Esophagus squamous epithelium (tissue), 5 donors: ENCODE measurements at regions not wholly inside any gene's neighbourhood (a gene's known extent, or its start where the extent isn't known, plus 50 kb on each side); places are given as distances from the start of the nearest gene placed in this dataset.

Source experiments
- DNase-seq: peaks from one replicate; lab custom pipeline; 2025; lab: John Stamatoyannopoulos, UW
- H3K27ac ChIP-seq, 4 donors: fragments of 200-600 bp; sonication (generic); one replicate each; pipeline ENCODE4 v1.5.1; 2016 to 2019; ENCODE audit warnings: mild to moderate bottlenecking in 1 of 4
- H3K27me3 ChIP-seq, 4 donors: fragments of 200-600 bp; sonication (generic); 1 replicate in 3 of 4; 2 replicates in 1 of 4; pipeline versions ENCODE4 v1.5.1 to v1.6.0; 2017 to 2021; ENCODE audit warnings: antibody characterized with exemption in 1 of 4
- H3K36me3 ChIP-seq, 3 donors: fragments of 200-600 bp; sonication (generic); one replicate each; pipeline ENCODE4 v1.5.1; 2016 to 2019
- H3K4me1 ChIP-seq, 3 donors: fragments of 200-600 bp; sonication (generic); one replicate each; pipeline ENCODE4 v1.5.1; 2017 to 2019
- H3K4me3 ChIP-seq, 4 donors: fragments of 200-600 bp; sonication (generic); 1 replicate in 3 of 4; 2 replicates in 1 of 4; pipeline ENCODE4 v1.5.1; 2016 to 2019; ENCODE audit warnings: mild to moderate bottlenecking in 2 of 4, moderate library complexity in 1 of 4
- H3K9me3 ChIP-seq, 3 donors: fragments of 200-600 bp; sonication (generic); one replicate each; pipeline ENCODE4 v1.5.1; 2016 to 2019
- CTCF ChIP-seq, 6 experiments: fragments of 450-650 bp in 4 of 6; fragments of 200-600 bp in 2 of 6; sonication (generic) in 2 of 6; IDR thresholded peaks; one replicate each; pipeline ENCODE4 v1.5.1; 2016 to 2019; ENCODE audit warnings: antibody characterized with exemption in 6 of 6, mild to moderate bottlenecking in 4 of 6, moderate library complexity in 4 of 6
- POLR2A ChIP-seq, 4 donors: fragments of 450-650 bp; IDR thresholded peaks; one replicate each; pipeline ENCODE4 v1.6.1; 2017; ENCODE audit warnings: antibody characterized with exemption in 4 of 4, mild to moderate bottlenecking in 4 of 4, moderate library complexity in 3 of 4
- WGBS, 2 donors: methylation state at CpG; one replicate each; pipeline ENCODE4 v1.1.5; 2018; 5-methylcytosine and 5-hydroxymethylcytosine counted together
- intact Hi-C: fragments of 100-400 bp; cut with DNase I; formaldehyde crosslinking; loops from one replicate; pipeline ENCODE4 v1.15.0; 2022
- donor health status: DM: yes; HTN: yes; CAD: no.

GRCh38 chr5:97624886-97625285 lies 441.8 kb upstream of the RIOK2 start:
- TF ChIP-seq POLR2A (IDR thresholded peaks at IDR 0.05), result no peak
- TF ChIP-seq CTCF (IDR thresholded peaks at IDR 0.05), result no peak
- no peak overlapping the region for H3K27ac ChIP-seq
- intact Hi-C loops, result no loop called here
- H3K9me3 ChIP-seq, result no peaks in the 10 kb centered on the region
- no peak overlapping the region for H3K4me3 ChIP-seq
- no peaks in the 10 kb centered on the region for H3K27me3 ChIP-seq
- H3K36me3 ChIP-seq, result no peaks in the 10 kb centered on the region
- DNase-seq, result no peak
- no peaks in the 10 kb centered on the region for H3K4me1 ChIP-seq

DNA sequence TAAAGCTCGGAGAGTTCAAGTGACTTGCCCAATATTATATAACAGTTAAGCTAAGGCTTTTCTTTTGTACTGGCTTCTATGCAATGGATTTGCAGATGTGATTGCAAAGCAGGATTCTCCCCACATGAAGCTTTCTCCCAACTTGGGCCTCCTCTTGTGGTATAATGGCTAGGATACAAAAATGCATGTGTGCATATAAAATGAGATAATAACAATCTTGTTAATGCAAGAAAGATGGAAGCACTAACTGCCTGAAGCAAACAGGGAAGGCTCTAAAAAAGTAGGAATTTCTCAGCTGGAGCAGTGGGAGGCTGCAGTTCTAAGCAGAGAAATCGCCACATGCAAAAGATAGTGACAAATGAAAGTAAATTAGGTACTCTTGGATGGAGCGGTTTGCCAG lies 444.2 kb upstream of the RIOK2 start:
- H3K36me3 ChIP-seq, result no peaks in the 10 kb centered on the region
- H3K4me3 ChIP-seq, result no peak overlapping the region
- intact Hi-C loops, result no loop called here
- H3K9me3 ChIP-seq, result no peaks in the 10 kb centered on the region
- whole genome bisulfite sequencing, 2 donors, result 72 to 86% methylated on average over 3 of the region's 3 CpGs
- no peaks in the 10 kb centered on the region for H3K4me1 ChIP-seq
- H3K27me3 ChIP-seq, result no peaks in the 10 kb centered on the region
- no peak overlapping the region for H3K27ac ChIP-seq
- no peak for TF ChIP-seq CTCF (IDR thresholded peaks at IDR 0.05)
- no peak for TF ChIP-seq POLR2A (IDR thresholded peaks at IDR 0.05)
- no peak for DNase-seq

DNA sequence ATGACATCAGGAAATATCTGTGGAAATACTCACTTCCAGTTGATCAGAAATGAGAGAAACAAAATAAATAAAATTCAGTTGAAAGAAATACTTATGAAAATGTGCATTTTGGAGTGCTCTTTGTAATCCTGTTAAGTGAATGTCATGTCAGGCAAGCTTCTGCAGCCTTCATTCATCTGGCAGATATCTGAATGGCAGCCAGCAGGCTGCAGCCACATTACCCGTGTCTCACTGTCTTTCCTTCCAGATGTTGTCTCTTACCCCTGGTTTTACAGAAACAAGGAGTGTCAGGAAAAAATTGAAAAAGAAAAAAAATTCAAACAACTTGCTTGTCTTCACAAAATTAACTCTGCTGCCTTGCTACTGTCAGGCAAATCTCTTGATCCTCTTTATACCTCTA lies 445.0 kb upstream of the RIOK2 start:
- H3K27ac ChIP-seq, result no peak overlapping the region
- no peaks in the 10 kb centered on the region for H3K4me1 ChIP-seq
- H3K9me3 ChIP-seq, result no peaks in the 10 kb centered on the region
- H3K36me3 ChIP-seq, result no peaks in the 10 kb centered on the region
- TF ChIP-seq CTCF (IDR thresholded peaks at IDR 0.05) (no peak), POLR2A (IDR thresholded peaks at IDR 0.05) (no peak)
- H3K4me3 ChIP-seq, result no peak overlapping the region
- intact Hi-C loops, result no loop called here
- WGBS, 2 donors, result 22 to 33% methylated on average over 1 of the region's 1 CpG
- DNase-seq, result no peak
- H3K27me3 ChIP-seq, result no peaks in the 10 kb centered on the region

- intact Hi-C loops, result no loop called here
- no peaks in the 10 kb centered on the region for H3K9me3 ChIP-seq
- H3K4me1 ChIP-seq, result no peaks in the 10 kb centered on the region
- no peak for DNase-seq
- no peaks in the 10 kb centered on the region for H3K36me3 ChIP-seq
- WGBS, 2 donors, result 60 to 89% methylated on average over 3 of the region's 3 CpGs
- H3K27ac ChIP-seq, result no peak overlapping the region
- H3K4me3 ChIP-seq, result no peak overlapping the region
- no peaks in the 10 kb centered on the region for H3K27me3 ChIP-seq
- TF ChIP-seq CTCF (IDR thresholded peaks at IDR 0.05), result no peak
- no peak for TF ChIP-seq POLR2A (IDR thresholded peaks at IDR 0.05)
Observed at GRCh38 chr5:97628807-97629206, 445.8 kb upstream of the RIOK2 start.

DNA sequence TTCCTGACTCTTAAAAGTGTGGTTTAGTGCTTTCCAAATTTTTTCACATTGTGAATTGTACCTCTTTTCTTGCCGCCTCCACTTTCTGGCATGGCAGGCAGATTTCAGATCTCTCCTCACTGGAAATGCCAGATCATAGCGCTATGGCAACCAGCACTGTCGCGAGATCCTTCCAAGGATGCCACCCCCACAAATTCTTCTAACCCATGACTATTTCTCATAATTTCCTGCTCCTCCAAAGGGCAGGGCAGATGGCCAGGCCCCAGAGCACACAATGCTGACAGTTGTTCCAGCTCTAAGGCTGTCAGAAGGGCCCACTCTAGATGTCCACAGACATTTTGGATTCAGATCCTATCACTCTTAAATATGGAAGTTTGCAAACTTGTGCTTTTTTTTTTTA lies 446.2 kb upstream of the RIOK2 start:
- H3K4me3 ChIP-seq, result no peak overlapping the region
- no peaks in the 10 kb centered on the region for H3K4me1 ChIP-seq
- TF ChIP-seq POLR2A (IDR thresholded peaks at IDR 0.05) (no peak), CTCF (IDR thresholded peaks at IDR 0.05) (no peak)
- 48 to 51% methylated on average over 4 of the region's 4 CpGs for WGBS, 2 donors
- intact Hi-C loops, result no loop called here
- no peaks in the 10 kb centered on the region for H3K27me3 ChIP-seq
- no peak for DNase-seq
- no peak overlapping the region for H3K27ac ChIP-seq
- no peaks in the 10 kb centered on the region for H3K36me3 ChIP-seq
- H3K9me3 ChIP-seq, result no peaks in the 10 kb centered on the region
